WI38 (cell line): ENCODE measurements at regions not wholly inside any gene's neighbourhood (a gene's known extent, or its start where the extent isn't known, plus 50 kb on each side); places are given as distances from the start of the nearest gene placed in this dataset.
"Not testable (repeated sequence)": the region's sequence is repeated elsewhere in the genome, so short reads cannot be mapped to it uniquely, and the experiment has no call there.

Source experiments
- H3K4me3 ChIP-seq: 2 replicates; pipeline ENCODE4 v1.5.1; 2011; ENCODE audit warnings: low read depth, mild to moderate bottlenecking, control low read depth, low read length
- CTCF ChIP-seq: IDR thresholded peaks from 2 replicates; pipeline ENCODE4 v1.5.1; 2012; ENCODE audit warnings: low read depth, mild to moderate bottlenecking, control low read depth, low read length

DNA sequence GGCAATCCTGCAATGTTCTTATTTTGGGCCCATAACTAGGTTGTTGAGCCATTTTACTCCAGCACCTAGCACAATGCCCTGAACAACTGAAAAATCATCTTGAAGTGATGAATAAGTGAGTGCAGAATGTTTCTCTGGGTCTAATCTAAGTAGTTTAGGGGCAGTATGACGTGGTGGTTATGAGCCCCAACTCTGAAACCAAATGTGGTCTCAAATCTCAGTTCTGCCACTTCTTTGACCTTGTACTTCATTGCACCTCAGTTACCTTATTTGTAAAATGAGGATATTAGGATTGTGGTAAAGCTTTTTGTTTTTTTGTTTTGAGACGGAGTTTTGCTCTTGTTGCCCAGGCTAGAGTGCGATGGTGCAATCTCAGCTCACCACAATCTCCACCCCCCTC is 80.9 kb upstream of the SNX2 start:
- H3K4me3 ChIP-seq: no peak overlapping the region
- no peak for TF ChIP-seq CTCF

DNA sequence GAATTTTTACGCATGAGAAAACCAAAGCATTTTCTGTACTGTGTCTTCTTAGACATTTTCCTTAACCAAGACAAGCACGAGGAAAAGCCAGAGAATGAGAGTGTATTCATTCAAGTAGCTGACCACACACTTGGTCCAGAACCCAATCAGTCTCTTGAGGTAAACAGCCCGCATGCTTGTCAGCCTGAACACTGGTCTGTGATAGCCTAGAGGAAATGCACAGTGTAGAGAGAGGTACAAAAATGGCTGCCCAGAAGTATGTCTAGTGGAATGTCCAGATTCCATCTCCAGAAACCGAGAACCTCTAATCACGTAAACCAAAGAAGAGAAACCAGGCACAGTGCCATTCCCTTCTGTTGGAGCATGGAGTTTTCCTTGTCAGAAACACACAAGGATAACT is 80.0 kb upstream of the SNX2 start:
- TF ChIP-seq CTCF: no peak
- no peak overlapping the region for H3K4me3 ChIP-seq

GRCh38 chr5:122696735-122697134 is 78.1 kb upstream of the SNX2 start:
- not testable (repeated sequence) for H3K4me3 ChIP-seq

GRCh38 chr5:122697191-122697590 is 77.7 kb upstream of the SNX2 start:
- no peak overlapping the region for H3K4me3 ChIP-seq
- no peak for TF ChIP-seq CTCF

DNA sequence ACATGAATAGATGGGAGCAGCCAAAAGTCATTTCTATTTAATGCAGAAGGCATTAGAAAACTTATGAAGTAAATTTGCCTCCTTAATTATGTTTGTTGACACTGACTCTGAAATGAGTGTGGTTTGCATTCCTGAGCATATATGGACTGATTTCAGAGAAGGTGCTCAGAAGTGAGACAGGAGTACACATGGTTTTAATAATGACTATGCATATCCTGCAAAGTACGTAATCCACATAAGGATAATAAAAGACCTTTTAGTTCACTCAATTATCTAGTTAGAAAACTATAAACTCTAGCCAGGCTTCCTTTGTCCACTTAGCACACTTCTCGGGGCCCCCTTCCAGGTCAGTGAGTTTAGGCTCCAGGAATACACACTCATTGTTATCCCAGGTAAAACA is 75.7 kb upstream of the SNX2 start:
- H3K4me3 ChIP-seq: no peak overlapping the region
- no peak for TF ChIP-seq CTCF

GRCh38 chr5:122701640-122702523 is 73.0 kb upstream of the SNX2 start:
- TF ChIP-seq CTCF: no peak
- no peak overlapping the region for H3K4me3 ChIP-seq

- H3K4me3 ChIP-seq: no peak overlapping the region
- TF ChIP-seq CTCF: no peak
Observed at GRCh38 chr5:122702524-122702875, 72.4 kb upstream of the SNX2 start.

DNA sequence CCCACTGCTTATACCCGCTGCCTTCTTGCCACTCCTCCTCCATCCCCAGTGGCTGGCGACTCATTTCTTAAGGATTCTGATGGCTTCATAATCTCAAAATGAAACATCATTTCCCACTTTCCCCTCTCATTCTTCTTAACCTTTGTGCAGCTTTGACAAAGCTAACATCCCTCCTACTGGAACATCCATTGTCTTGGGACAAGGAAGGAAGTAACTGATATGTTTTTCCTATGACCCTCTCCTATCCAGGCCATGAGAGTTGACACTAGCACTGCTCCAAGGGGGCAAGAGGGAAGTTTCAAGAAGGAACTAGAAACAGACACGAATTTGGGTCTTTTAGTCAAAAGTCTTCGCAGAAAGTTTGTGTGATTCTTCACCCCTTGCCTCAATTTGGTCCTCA is 71.7 kb upstream of the SNX2 start:
- no peak for TF ChIP-seq CTCF
- no peak overlapping the region for H3K4me3 ChIP-seq
